ENCODE measurements at regions not wholly inside any gene's neighbourhood (a gene's known extent, or its start where the extent isn't known, plus 50 kb on each side); places are given as distances from the start of the nearest gene placed in this dataset.

DNA sequence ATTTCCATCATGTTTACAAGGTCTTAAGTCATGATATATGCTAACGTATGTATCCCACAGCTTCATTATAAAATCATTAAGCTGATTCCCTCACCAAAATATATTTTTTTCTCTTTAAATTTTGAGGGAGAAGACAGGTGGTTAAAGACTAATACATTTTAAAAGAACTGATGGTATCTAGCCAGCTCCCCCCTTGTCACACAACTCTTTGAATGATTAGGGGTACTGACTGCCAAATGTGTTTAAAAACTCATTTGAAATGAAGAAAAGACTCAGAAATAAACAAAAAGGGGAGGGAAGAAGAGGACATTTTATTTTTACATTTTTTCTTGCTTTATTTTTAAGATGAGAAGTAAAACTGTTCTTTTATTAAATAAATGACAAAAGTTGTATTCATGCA, 805.3 kb downstream of the SATB2 start:
- TF ChIP-seq, protein P1, sequence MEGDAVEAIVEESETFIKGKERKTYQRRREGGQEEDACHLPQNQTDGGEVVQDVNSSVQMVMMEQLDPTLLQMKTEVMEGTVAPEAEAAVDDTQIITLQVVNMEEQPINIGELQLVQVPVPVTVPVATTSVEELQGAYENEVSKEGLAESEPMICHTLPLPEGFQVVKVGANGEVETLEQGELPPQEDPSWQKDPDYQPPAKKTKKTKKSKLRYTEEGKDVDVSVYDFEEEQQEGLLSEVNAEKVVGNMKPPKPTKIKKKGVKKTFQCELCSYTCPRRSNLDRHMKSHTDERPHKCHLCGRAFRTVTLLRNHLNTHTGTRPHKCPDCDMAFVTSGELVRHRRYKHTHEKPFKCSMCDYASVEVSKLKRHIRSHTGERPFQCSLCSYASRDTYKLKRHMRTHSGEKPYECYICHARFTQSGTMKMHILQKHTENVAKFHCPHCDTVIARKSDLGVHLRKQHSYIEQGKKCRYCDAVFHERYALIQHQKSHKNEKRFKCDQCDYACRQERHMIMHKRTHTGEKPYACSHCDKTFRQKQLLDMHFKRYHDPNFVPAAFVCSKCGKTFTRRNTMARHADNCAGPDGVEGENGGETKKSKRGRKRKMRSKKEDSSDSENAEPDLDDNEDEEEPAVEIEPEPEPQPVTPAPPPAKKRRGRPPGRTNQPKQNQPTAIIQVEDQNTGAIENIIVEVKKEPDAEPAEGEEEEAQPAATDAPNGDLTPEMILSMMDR (conservative IDR thresholded peaks at IDR 0.05; ENCODE audit: low read depth, low read length): no peak
- no peak for TF ChIP-seq EZH2 (IDR thresholded peaks at IDR 0.05; ENCODE audit: borderline replicate concordance, low read depth, low read length, poor library complexity, severe bottlenecking)

All from A673 (cell line).